Breast epithelium (tissue), 3 donors: ENCODE measurements at regions not wholly inside any gene's neighbourhood (a gene's known extent, or its start where the extent isn't known, plus 50 kb on each side); places are given as distances from the start of the nearest gene placed in this dataset.

Experiments used
- POLR2AphosphoS5 ChIP-seq, 3 donors: sonication (generic); formaldehyde crosslinking; IDR thresholded peaks; one replicate each; pipeline ENCODE4 v1.6.1; 2017; ENCODE audit warnings: antibody characterized with exemption in 3 of 3
- TF ChIP-seq, protein P1 (sequence below), 3 donors: fragments of 450-650 bp; IDR thresholded peaks; one replicate each; pipeline ENCODE4 v1.5.1; 2016 to 2017; ENCODE audit warnings: antibody characterized with exemption in 3 of 3, mild to moderate bottlenecking in 3 of 3, moderate library complexity in 3 of 3

- TF ChIP-seq, protein P1, sequence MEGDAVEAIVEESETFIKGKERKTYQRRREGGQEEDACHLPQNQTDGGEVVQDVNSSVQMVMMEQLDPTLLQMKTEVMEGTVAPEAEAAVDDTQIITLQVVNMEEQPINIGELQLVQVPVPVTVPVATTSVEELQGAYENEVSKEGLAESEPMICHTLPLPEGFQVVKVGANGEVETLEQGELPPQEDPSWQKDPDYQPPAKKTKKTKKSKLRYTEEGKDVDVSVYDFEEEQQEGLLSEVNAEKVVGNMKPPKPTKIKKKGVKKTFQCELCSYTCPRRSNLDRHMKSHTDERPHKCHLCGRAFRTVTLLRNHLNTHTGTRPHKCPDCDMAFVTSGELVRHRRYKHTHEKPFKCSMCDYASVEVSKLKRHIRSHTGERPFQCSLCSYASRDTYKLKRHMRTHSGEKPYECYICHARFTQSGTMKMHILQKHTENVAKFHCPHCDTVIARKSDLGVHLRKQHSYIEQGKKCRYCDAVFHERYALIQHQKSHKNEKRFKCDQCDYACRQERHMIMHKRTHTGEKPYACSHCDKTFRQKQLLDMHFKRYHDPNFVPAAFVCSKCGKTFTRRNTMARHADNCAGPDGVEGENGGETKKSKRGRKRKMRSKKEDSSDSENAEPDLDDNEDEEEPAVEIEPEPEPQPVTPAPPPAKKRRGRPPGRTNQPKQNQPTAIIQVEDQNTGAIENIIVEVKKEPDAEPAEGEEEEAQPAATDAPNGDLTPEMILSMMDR (IDR thresholded peaks at IDR 0.05): no peak
- TF ChIP-seq POLR2AphosphoS5 (IDR thresholded peaks at IDR 0.05): no peak
Observed at GRCh38 chr17:63075969-63076368, 109.9 kb downstream of the TANC2 start.
